ENCODE measurements at regions not wholly inside any gene's neighbourhood (a gene's known extent, or its start where the extent isn't known, plus 50 kb on each side); places are given as distances from the start of the nearest gene placed in this dataset.
A peak's percentile ranks its signal among the peaks of the same experiment; 100 is the strongest.
"Not testable (repeated sequence)": the region's sequence is repeated elsewhere in the genome, so short reads cannot be mapped to it uniquely, and the experiment has no call there.

DNA sequence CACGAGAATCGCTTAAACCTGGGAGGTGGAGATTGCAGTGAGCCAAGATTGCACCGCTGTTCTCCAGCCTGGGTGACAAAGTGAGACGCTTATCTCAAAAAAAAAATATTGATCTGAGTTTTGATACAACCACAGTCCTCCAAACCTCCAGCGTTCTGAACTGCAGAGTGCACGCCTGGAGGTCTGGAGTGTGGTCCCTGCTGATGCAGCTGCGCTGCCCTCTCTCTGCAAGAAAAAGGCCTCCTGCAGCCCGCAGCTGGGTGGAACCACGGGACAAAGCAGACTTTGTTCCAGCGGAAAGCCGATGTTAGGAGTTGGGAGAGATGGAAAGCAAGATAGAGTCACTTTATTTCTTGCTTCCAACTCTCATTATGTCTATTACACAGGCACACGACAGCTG is 144.9 kb upstream of the SOD1 start:
- H3K4me3 ChIP-seq (ENCODE audit: low read length), result no peak overlapping the region

DNA sequence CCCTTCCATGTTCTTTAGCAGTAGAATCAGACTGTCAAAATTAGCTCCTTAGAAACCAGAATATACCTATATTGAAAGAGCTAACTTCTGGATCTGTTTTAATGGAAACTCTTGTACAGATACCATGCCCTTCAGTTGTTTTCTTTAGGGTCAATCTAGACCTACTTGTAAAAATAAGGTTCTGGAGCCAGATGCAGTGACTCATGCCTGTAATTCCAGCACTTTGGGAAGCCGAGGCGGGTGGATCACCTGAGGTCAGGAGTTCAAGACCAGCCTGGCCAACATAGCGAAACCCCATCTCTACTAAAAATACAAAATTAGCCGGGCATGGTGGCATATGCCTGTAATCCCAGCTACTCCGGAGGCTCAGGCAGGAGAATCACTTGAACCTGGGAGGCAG is 146.0 kb upstream of the SOD1 start:
- not testable (repeated sequence) for DNase-seq (ENCODE audit: low read depth); H3K4me3 ChIP-seq (ENCODE audit: low read length)

More for the DNA sequence above, 144.9 kb upstream of the SOD1 start:
- DNase-seq (ENCODE audit: low read depth), result peak; percentile 2
- peak; percentile 31 for TF ChIP-seq CTCF (conservative IDR thresholded peaks at IDR 0.05; ENCODE audit: low read depth, low read length)

GRCh38 chr21:31511999-31512398 is 147.5 kb upstream of the SOD1 start:
- not testable (repeated sequence) for DNase-seq (ENCODE audit: low read depth); H3K4me3 ChIP-seq (ENCODE audit: low read length)

DNA sequence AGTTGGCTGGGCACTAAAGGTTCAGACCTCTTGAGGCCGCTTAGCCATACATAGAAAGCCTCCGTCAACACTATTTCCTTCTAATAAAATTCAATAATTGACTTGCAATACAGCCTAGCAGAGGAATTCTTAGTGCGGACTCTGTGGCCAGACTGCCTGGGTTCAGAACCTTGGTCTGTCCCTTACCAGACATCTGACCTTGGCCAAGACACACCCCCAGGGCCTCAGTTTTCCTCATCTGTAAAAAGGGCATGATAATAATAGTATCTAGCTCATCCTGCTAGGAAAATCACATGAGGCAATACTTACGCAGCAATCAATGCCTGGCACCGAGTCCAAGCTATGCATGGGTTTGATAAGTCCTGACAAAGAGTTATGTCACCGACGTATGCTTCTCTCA is 148.2 kb upstream of the SOD1 start:
- no peak overlapping the region for H3K4me3 ChIP-seq (ENCODE audit: low read length)
- DNase-seq (ENCODE audit: low read depth), result no peak
- TF ChIP-seq CTCF (conservative IDR thresholded peaks at IDR 0.05; ENCODE audit: low read depth, low read length), result no peak

DNA sequence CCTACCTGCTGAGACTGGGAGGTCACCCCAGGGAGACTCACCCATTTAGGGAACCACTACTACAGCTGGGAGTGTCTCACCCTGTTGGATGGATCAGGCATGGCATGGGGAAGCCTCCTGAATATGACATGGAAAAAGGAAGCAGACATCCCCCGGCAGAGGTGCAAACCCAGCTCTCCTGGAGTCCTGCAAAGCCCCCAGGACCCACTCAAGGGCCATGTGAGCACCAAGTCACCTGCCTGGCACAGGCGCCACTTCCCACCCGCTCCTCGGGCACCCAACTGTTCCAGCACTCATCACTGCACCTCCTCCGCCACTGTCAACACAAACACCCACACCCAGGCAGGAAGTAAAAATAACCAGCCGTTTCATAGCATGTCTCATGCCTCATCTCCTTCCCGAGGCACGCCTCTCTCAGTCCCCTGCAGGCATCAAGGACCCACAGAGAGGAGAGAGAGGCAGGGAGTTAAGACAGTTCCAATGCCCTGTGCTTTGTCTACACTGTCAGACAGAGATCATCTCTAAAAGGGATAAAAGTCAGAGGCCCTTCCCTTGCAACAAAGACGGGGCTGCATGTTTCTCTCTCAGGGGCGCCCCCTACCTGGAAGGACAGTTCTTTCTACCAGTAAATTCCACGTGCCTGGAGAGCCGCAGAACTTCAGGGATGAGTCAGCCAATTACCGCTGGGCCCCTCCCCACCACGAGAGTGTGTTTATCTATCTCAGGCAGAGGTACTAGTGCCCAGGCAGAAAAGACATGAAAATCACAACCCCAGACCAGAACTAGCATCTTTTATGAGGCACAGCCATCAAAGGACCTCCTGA is 150.1 kb upstream of the SOD1 start:
- DNase-seq (ENCODE audit: low read depth), result no peak
- TF ChIP-seq CTCF (conservative IDR thresholded peaks at IDR 0.05; ENCODE audit: low read depth, low read length), result peak; percentile 28
- no peak overlapping the region for H3K4me3 ChIP-seq (ENCODE audit: low read length)

- TF ChIP-seq CTCF (conservative IDR thresholded peaks at IDR 0.05; ENCODE audit: low read depth, low read length), result no peak
- no peak for DNase-seq (ENCODE audit: low read depth)
- no peak overlapping the region for H3K4me3 ChIP-seq (ENCODE audit: low read length)
These were observed 153.5 kb upstream of the SOD1 start for GRCh38 chr21:31505975-31506374.

DNA sequence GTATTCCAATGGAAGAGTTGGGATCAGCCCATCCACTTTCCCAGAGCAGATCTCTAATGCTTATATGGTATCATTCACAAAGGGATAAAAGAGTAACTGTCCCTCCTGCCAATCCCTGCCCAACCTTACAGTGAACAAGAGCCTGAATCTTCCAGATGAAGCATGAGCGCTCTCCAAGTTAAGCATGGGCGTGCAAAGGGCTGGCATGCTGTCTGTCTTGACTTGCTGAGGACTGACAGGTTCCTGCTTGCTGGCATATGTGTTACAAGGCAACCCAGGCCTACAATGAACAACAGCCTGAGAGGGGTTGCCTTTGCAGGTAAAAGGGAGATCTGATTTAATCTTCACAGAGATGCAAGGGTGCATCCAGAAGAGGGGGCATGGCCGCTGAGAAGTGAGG is 155.6 kb upstream of the SOD1 start:
- H3K4me3 ChIP-seq (ENCODE audit: low read length), result no peak overlapping the region
- DNase-seq (ENCODE audit: low read depth), result no peak
- TF ChIP-seq CTCF (conservative IDR thresholded peaks at IDR 0.05; ENCODE audit: low read depth, low read length), result no peak

DNA sequence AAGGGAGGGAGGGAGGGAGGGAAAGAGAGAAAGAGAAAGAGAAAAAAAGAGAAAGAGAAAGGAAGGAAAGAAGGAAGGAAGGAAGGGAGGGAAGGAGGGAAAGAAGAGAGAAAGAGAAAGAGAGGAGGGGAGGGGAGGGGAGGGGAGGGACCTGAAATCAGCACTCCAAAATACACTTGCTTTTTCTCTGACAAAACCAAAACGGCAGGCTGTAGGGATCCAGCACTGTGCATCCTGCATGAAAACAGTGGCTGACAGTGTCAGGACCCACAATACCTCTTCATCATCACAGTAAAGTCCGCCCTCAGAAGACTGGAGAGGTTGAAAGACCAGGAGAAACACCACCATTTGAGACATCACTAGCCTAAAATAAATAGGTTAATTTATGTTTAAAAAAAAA is 156.0 kb upstream of the SOD1 start:
- no peak for TF ChIP-seq CTCF (conservative IDR thresholded peaks at IDR 0.05; ENCODE audit: low read depth, low read length)
- H3K4me3 ChIP-seq (ENCODE audit: low read length), result no peak overlapping the region
- DNase-seq (ENCODE audit: low read depth), result no peak

Measured in retinal pigment epithelial cell (primary cell).